Transverse colon (tissue), 3 donors: ENCODE measurements at regions not wholly inside any gene's neighbourhood (a gene's known extent, or its start where the extent isn't known, plus 50 kb on each side); places are given as distances from the start of the nearest gene placed in this dataset.

Experiments used
- EP300 ChIP-seq: sonication (generic); formaldehyde crosslinking; IDR thresholded peaks from one replicate; pipeline ENCODE4 v1.6.1; 2017; ENCODE audit warnings: antibody characterized with exemption, low read depth
- POLR2A ChIP-seq: fragments of 450-650 bp; IDR thresholded peaks from one replicate; pipeline ENCODE4 v1.6.1; 2016; ENCODE audit warnings: antibody characterized with exemption, mild to moderate bottlenecking, moderate library complexity
- TF ChIP-seq, protein P1 (sequence below), 5 experiments: fragments of 200-600 bp in 3 of 5; fragments of 450-650 bp in 2 of 5; sonication (generic) in 3 of 5; IDR thresholded peaks; 1 replicate in 2 of 5; 2 replicates in 3 of 5; pipeline ENCODE4 v1.5.1; 2016 to 2017; ENCODE audit warnings: antibody characterized with exemption in 5 of 5, inconsistent platforms in 3 of 5, mild to moderate bottlenecking in 2 of 5, moderate library complexity in 1 of 5

DNA sequence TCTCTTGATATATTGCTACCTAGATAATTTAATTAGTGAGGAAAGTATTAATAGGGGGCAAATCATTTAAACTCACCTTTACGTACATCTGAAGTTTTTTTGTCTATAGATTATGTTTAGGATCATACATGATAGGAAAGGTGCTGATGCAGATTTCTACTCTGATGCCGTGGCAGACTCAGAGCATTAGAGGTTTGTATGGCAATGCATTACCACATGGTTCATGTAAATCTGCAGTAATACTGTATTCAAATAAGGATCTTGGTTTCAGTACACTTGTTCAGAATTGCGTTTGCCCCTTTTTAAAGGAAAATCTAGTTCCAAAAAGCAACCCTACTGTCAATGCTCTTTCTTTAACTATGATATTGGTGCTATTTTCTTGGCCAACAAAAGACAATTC, 288.3 kb downstream of the PTPRC start:
- TF ChIP-seq POLR2A (no peak), EP300 (no peak)
- TF ChIP-seq, protein P1, sequence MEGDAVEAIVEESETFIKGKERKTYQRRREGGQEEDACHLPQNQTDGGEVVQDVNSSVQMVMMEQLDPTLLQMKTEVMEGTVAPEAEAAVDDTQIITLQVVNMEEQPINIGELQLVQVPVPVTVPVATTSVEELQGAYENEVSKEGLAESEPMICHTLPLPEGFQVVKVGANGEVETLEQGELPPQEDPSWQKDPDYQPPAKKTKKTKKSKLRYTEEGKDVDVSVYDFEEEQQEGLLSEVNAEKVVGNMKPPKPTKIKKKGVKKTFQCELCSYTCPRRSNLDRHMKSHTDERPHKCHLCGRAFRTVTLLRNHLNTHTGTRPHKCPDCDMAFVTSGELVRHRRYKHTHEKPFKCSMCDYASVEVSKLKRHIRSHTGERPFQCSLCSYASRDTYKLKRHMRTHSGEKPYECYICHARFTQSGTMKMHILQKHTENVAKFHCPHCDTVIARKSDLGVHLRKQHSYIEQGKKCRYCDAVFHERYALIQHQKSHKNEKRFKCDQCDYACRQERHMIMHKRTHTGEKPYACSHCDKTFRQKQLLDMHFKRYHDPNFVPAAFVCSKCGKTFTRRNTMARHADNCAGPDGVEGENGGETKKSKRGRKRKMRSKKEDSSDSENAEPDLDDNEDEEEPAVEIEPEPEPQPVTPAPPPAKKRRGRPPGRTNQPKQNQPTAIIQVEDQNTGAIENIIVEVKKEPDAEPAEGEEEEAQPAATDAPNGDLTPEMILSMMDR (IDR thresholded peaks at IDR 0.05) = no peak
